ENCODE measurements at regions not wholly inside any gene's neighbourhood (a gene's known extent, or its start where the extent isn't known, plus 50 kb on each side); places are given as distances from the start of the nearest gene placed in this dataset.
A peak's percentile ranks its signal among the peaks of the same experiment; 100 is the strongest.

GRCh38 chr13:62287764-62288163, 872.1 kb upstream of the PCDH20 start:
- no peak overlapping the region for H2AFZ ChIP-seq (ENCODE audit: low read length, unreplicated experiment)
- H3K27ac ChIP-seq (ENCODE audit: low read depth, low read length): no peak overlapping the region
- no peaks in the 10 kb centered on the region for H3K79me2 ChIP-seq (ENCODE audit: control insufficient read depth, insufficient read depth, low read length, unreplicated experiment)

DNA sequence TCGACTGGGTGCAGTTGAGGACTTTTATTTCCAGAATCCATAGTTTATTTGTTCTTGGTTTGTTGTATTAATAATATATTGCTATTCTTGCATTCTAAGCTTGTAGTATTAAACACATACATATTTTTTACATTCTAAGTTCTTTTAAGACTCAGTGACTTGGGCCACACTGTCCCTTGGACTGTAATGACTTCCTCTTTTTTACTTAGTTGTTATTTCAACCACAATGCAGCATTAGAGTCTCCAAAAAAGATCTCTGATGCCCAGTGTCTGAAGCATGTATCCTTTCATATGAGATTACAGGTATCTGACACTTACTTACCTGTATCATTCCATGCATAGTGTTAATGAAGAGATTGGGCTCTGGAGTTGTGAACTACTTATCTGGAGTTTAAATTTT, 864.9 kb upstream of the PCDH20 start:
- no peaks in the 10 kb centered on the region for H3K27me3 ChIP-seq (ENCODE audit: insufficient read depth, low read length)

More at GRCh38 chr13:62287764-62288163, 872.1 kb upstream of the PCDH20 start:
- H3K36me3 ChIP-seq (ENCODE audit: insufficient read depth, low read length): no peaks in the 10 kb centered on the region
- no peaks in the 10 kb centered on the region for H3K27me3 ChIP-seq (ENCODE audit: insufficient read depth, low read length)
- H3K4me1 ChIP-seq (ENCODE audit: control insufficient read depth, insufficient read depth, low read length, unreplicated experiment): no peaks in the 10 kb centered on the region
- no peak overlapping the region for H3K4me3 ChIP-seq (ENCODE audit: low read depth, low read length)

GRCh38 chr13:62278271-62278670, 862.6 kb upstream of the PCDH20 start:
- no peaks in the 10 kb centered on the region for H3K79me2 ChIP-seq (ENCODE audit: control insufficient read depth, insufficient read depth, low read length, unreplicated experiment)
- no peak overlapping the region for H3K27ac ChIP-seq (ENCODE audit: low read depth, low read length)
- no peak overlapping the region for H3K4me3 ChIP-seq (ENCODE audit: low read depth, low read length)
- H2AFZ ChIP-seq (ENCODE audit: low read length, unreplicated experiment): no peak overlapping the region
- H3K36me3 ChIP-seq (ENCODE audit: insufficient read depth, low read length): no peaks in the 10 kb centered on the region
- H3K27me3 ChIP-seq (ENCODE audit: insufficient read depth, low read length): no peaks in the 10 kb centered on the region
- H3K4me1 ChIP-seq (ENCODE audit: control insufficient read depth, insufficient read depth, low read length, unreplicated experiment): no peaks in the 10 kb centered on the region

More for the DNA sequence above, 864.9 kb upstream of the PCDH20 start:
- H3K36me3 ChIP-seq (ENCODE audit: insufficient read depth, low read length): no peaks in the 10 kb centered on the region
- no peak overlapping the region for H3K4me3 ChIP-seq (ENCODE audit: low read depth, low read length)
- no peaks in the 10 kb centered on the region for H3K79me2 ChIP-seq (ENCODE audit: control insufficient read depth, insufficient read depth, low read length, unreplicated experiment)
- no peaks in the 10 kb centered on the region for H3K4me1 ChIP-seq (ENCODE audit: control insufficient read depth, insufficient read depth, low read length, unreplicated experiment)
- H3K27ac ChIP-seq (ENCODE audit: low read depth, low read length): no peak overlapping the region
- no peak overlapping the region for H2AFZ ChIP-seq (ENCODE audit: low read length, unreplicated experiment)

DNA sequence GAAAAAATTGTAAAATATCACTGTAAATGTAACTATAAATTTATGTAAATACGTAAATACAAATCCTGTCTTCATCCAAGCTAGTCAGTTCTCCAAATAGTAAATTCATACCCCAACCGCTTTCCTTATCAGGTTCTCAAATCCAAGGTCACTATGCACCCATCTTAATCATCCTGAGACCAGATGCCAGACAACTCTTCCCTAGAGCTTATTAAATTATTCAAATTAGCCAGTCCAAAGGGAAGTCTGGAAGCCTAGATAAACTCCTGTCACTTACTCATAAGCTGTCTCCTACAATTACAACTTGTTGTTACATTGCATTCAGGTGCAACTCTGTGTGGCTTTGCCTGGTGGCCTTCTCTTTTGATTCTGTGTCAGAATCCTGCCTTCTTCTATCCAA, 836.1 kb upstream of the PCDH20 start:
- H3K4me3 ChIP-seq (ENCODE audit: low read depth, low read length): no peak overlapping the region
- no peak overlapping the region for H2AFZ ChIP-seq (ENCODE audit: low read length, unreplicated experiment)
- no peaks in the 10 kb centered on the region for H3K27me3 ChIP-seq (ENCODE audit: insufficient read depth, low read length)
- no peaks in the 10 kb centered on the region for H3K36me3 ChIP-seq (ENCODE audit: insufficient read depth, low read length)
- no peaks in the 10 kb centered on the region for H3K4me1 ChIP-seq (ENCODE audit: control insufficient read depth, insufficient read depth, low read length, unreplicated experiment)
- H3K27ac ChIP-seq (ENCODE audit: low read depth, low read length): no peak overlapping the region
- H3K79me2 ChIP-seq (ENCODE audit: control insufficient read depth, insufficient read depth, low read length, unreplicated experiment): no peaks in the 10 kb centered on the region

- H3K36me3 ChIP-seq (ENCODE audit: insufficient read depth, low read length): no peaks in the 10 kb centered on the region
- no peaks in the 10 kb centered on the region for H3K79me2 ChIP-seq (ENCODE audit: control insufficient read depth, insufficient read depth, low read length, unreplicated experiment)
- H3K27me3 ChIP-seq (ENCODE audit: insufficient read depth, low read length): no peaks in the 10 kb centered on the region
- H3K4me3 ChIP-seq (ENCODE audit: low read depth, low read length): no peak overlapping the region
- no peaks in the 10 kb centered on the region for H3K4me1 ChIP-seq (ENCODE audit: control insufficient read depth, insufficient read depth, low read length, unreplicated experiment)
- no peak overlapping the region for H2AFZ ChIP-seq (ENCODE audit: low read length, unreplicated experiment)
- H3K27ac ChIP-seq (ENCODE audit: low read depth, low read length): no peak overlapping the region
Measured at GRCh38 chr13:62250501-62251201, 835.0 kb upstream of the PCDH20 start.

DNA sequence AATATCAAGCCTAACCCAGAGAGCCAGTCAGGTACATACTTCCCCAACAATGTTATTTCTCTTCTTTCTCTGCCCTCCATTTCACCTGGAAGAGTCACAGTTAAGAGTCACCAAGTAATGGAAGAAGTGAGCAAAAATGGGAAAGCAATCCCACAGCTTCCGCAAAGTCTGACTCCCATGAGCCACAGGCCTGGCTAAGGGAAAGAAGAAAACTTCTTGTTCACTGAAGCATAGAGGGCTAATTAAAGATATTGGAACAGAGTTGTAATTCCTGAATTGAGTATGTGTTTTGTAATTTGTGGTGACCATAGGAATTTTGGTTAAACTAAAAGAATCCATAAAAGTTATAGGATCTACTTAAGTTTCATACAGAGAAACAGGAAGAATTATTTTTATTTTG, 830.9 kb upstream of the PCDH20 start:
- no peak overlapping the region for H3K4me3 ChIP-seq (ENCODE audit: low read depth, low read length)
- H3K27me3 ChIP-seq (ENCODE audit: insufficient read depth, low read length): no peaks in the 10 kb centered on the region
- no peak overlapping the region for H2AFZ ChIP-seq (ENCODE audit: low read length, unreplicated experiment)
- no peaks in the 10 kb centered on the region for H3K36me3 ChIP-seq (ENCODE audit: insufficient read depth, low read length)
- H3K4me1 ChIP-seq (ENCODE audit: control insufficient read depth, insufficient read depth, low read length, unreplicated experiment): no peaks in the 10 kb centered on the region
- H3K79me2 ChIP-seq (ENCODE audit: control insufficient read depth, insufficient read depth, low read length, unreplicated experiment): no peaks in the 10 kb centered on the region
- H3K27ac ChIP-seq (ENCODE audit: low read depth, low read length): no peak overlapping the region

DNA sequence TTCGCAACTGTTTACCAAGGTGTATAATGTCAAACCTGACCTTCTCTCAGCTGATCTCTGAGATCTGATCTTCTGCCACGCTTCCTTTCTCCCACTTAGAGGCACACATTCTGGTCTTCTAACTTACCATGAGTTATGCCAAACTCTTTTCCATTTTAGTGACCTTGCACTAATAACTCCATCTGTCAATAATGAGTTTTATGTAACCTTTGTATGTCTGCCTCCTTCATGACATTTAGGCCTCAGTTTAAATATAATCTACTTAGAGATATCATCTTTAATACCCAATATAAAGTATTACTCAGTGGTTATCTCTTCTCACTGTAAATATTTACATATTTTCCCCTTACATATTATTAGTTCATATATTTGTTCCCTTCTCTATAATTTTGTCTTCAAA, 827.5 kb upstream of the PCDH20 start:
- Histone ChIP-seq H3K4me1 (ENCODE audit: control insufficient read depth, insufficient read depth, low read length, unreplicated experiment) (no peaks in the 10 kb centered on the region), H3K27me3 (ENCODE audit: insufficient read depth, low read length) (no peaks in the 10 kb centered on the region), H3K79me2 (ENCODE audit: control insufficient read depth, insufficient read depth, low read length, unreplicated experiment) (no peaks in the 10 kb centered on the region), H3K27ac (ENCODE audit: low read depth, low read length) (no peak overlapping the region), H3K4me3 (ENCODE audit: low read depth, low read length) (no peak overlapping the region), H2AFZ (ENCODE audit: low read length, unreplicated experiment) (no peak overlapping the region), H3K36me3 (ENCODE audit: insufficient read depth, low read length) (no peaks in the 10 kb centered on the region)

- Histone ChIP-seq H3K4me1 (ENCODE audit: control insufficient read depth, insufficient read depth, low read length, unreplicated experiment) (no peaks in the 10 kb centered on the region), H3K27me3 (ENCODE audit: insufficient read depth, low read length) (no peaks in the 10 kb centered on the region), H2AFZ (ENCODE audit: low read length, unreplicated experiment) (no peak overlapping the region), H3K4me3 (ENCODE audit: low read depth, low read length) (no peak overlapping the region), H3K27ac (ENCODE audit: low read depth, low read length) (no peak overlapping the region), H3K36me3 (ENCODE audit: insufficient read depth, low read length) (no peaks in the 10 kb centered on the region), H3K79me2 (ENCODE audit: control insufficient read depth, insufficient read depth, low read length, unreplicated experiment) (no peaks in the 10 kb centered on the region)
Measured at GRCh38 chr13:62234780-62235440, 819.3 kb upstream of the PCDH20 start.

DNA sequence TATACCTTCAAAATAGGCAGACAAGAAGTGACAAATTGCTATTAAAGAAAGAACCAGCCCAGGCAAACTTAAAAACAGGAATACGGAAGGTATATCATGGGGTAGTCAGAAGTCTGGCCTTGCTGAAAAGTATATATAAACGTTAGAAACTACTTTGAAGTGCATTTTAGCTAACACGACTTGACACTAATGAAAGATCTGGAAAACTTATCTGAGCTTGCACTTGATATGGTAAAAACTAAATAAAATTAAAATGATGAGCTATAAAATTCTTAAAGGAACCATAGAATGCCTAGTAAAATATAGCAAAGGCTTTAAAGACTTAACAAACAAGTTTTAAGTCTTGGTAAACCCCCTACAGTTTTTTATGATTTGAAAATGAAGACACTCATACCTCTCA, 795.3 kb upstream of the PCDH20 start:
- Histone ChIP-seq H3K27me3 (ENCODE audit: insufficient read depth, low read length) (no peaks in the 10 kb centered on the region), H2AFZ (ENCODE audit: low read length, unreplicated experiment) (no peak overlapping the region), H3K79me2 (ENCODE audit: control insufficient read depth, insufficient read depth, low read length, unreplicated experiment) (no peaks in the 10 kb centered on the region), H3K36me3 (ENCODE audit: insufficient read depth, low read length) (no peaks in the 10 kb centered on the region), H3K4me1 (ENCODE audit: control insufficient read depth, insufficient read depth, low read length, unreplicated experiment) (no peaks in the 10 kb centered on the region), H3K4me3 (ENCODE audit: low read depth, low read length) (no peak overlapping the region), H3K27ac (ENCODE audit: low read depth, low read length) (no peak overlapping the region)

DNA sequence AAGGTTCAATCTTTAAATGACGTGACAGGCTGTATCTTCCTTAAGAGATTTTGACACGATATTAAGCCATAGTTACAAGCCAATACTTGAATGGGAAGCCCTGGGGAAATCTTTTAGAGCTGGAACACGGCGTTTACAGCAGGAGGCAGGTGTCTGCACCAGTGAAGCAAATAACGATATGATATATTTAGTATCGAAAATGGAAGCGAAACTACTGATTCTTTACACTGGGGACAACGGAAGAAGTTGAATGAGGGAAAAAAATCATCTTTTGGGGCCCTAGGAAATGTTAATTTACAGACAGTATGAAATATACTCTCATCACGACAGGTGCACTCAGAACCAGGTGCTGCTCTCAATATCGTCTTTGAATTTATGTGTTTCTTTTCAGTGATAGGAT, 793.9 kb upstream of the PCDH20 start:
- Histone ChIP-seq H3K36me3 (ENCODE audit: insufficient read depth, low read length) (no peaks in the 10 kb centered on the region), H2AFZ (ENCODE audit: low read length, unreplicated experiment) (no peak overlapping the region), H3K79me2 (ENCODE audit: control insufficient read depth, insufficient read depth, low read length, unreplicated experiment) (no peaks in the 10 kb centered on the region), H3K27me3 (ENCODE audit: insufficient read depth, low read length) (no peaks in the 10 kb centered on the region), H3K27ac (ENCODE audit: low read depth, low read length) (no peak overlapping the region), H3K4me3 (ENCODE audit: low read depth, low read length) (0 out of 2 replicates have a peak overlapping the region, but pooled peaks have one; percentile 14), H3K4me1 (ENCODE audit: control insufficient read depth, insufficient read depth, low read length, unreplicated experiment) (no peaks in the 10 kb centered on the region)

- Histone ChIP-seq H3K79me2 (ENCODE audit: control insufficient read depth, insufficient read depth, low read length, unreplicated experiment) (no peaks in the 10 kb centered on the region), H3K27me3 (ENCODE audit: insufficient read depth, low read length) (no peaks in the 10 kb centered on the region), H3K36me3 (ENCODE audit: insufficient read depth, low read length) (no peaks in the 10 kb centered on the region), H3K4me3 (ENCODE audit: low read depth, low read length) (no peak overlapping the region), H2AFZ (ENCODE audit: low read length, unreplicated experiment) (no peak overlapping the region), H3K4me1 (ENCODE audit: control insufficient read depth, insufficient read depth, low read length, unreplicated experiment) (no peaks in the 10 kb centered on the region), H3K27ac (ENCODE audit: low read depth, low read length) (no peak overlapping the region)
Measured at GRCh38 chr13:62207388-62207787, 791.7 kb upstream of the PCDH20 start.

All from ACC112 (cell line).